ENCODE measurements at regions not wholly inside any gene's neighbourhood (a gene's known extent, or its start where the extent isn't known, plus 50 kb on each side); places are given as distances from the start of the nearest gene placed in this dataset.

- 77% methylated on average over 5 of the region's 5 CpGs for WGBS (ENCODE audit: low lambda C conversion rate, missing lambda C conversion rate)
- no peak overlapping the region for H2AFZ ChIP-seq
- H3K4me3 ChIP-seq, result no peak overlapping the region
- no peaks in the 10 kb centered on the region for H3K79me2 ChIP-seq
- no peak overlapping the region for H3K4me2 ChIP-seq
- no peak overlapping the region for H3K27ac ChIP-seq
- H4K20me1 ChIP-seq (ENCODE audit: insufficient read depth, poor library complexity, severe bottlenecking), result no peaks in the 10 kb centered on the region
- TF ChIP-seq CTCF (IDR thresholded peaks at IDR 0.05; ENCODE audit: poor library complexity), result no peak
- TF ChIP-seq EZH2phosphoT487 (IDR thresholded peaks at IDR 0.05; ENCODE audit: low read depth, severe bottlenecking, unreplicated experiment), result no peak
- no peak for TF ChIP-seq EZH2 (IDR thresholded peaks at IDR 0.05; ENCODE audit: borderline replicate concordance)
- no peak for DNase-seq (ENCODE audit: low spot score)
- no peaks in the 10 kb centered on the region for H3K27me3 ChIP-seq
- H3K4me1 ChIP-seq (ENCODE audit: insufficient read depth), result no peaks in the 10 kb centered on the region
- H3K36me3 ChIP-seq (replicated peaks; ENCODE audit: insufficient read depth, low read depth), result no peaks in the 10 kb centered on the region
- no peaks in the 10 kb centered on the region for H3K9me2 ChIP-seq (replicated peaks; ENCODE audit: insufficient read depth)
- H3K9me3 ChIP-seq (ENCODE audit: low read depth), result no peaks in the 10 kb centered on the region
Measured at GRCh38 chr15:93496888-93497287, 407.9 kb upstream of the RGMA start.

DNA sequence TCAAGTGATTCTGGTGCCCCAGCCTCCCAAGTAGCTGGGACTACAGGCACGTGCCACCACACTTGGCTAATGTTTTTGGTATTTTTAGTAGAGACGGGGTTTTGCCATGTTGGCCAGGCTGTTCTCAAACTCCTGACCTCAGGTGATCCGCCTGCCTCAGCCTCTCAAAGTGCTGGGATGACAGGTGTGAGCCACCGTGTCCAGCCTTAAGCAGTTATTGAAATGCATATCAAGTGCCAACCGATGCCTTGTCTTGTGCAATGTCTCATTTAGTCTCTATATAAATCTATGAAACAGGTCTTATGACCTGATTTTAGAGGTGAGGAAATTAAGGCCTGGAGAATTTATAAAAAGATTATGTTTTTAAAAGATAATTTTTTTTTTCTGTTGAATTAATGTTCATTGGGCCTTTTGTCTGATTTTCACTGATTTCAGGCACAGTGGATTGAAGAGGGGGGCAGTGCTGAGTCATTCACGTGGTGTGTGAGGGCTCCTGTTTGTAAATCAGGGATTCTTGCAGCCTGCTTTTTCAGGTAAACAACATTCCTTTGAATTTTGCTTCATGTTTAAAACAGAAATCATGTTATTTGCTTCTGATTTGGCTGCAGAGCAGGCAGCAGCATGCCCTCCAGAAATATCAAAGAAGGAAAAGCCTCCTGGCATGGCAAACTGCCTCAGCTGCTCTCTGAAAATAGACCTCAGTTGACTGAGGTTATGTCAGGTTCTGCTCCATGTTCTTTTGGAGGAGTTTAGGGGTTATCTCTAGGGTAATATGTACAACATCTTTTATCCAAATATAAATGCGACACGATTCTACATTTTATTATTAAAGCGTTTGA, 407.0 kb upstream of the RGMA start:
- Histone ChIP-seq H3K4me3 (no peak overlapping the region), H3K4me1 (ENCODE audit: insufficient read depth) (no peaks in the 10 kb centered on the region), H2AFZ (no peak overlapping the region), H3K9me3 (ENCODE audit: low read depth) (no peaks in the 10 kb centered on the region), H3K9me2 (replicated peaks; ENCODE audit: insufficient read depth) (no peaks in the 10 kb centered on the region), H3K79me2 (no peaks in the 10 kb centered on the region), H3K36me3 (replicated peaks; ENCODE audit: insufficient read depth, low read depth) (no peaks in the 10 kb centered on the region), H4K20me1 (ENCODE audit: insufficient read depth, poor library complexity, severe bottlenecking) (no peaks in the 10 kb centered on the region), H3K27me3 (no peaks in the 10 kb centered on the region), H3K4me2 (no peak overlapping the region), H3K27ac (no peak overlapping the region)
- WGBS (ENCODE audit: low lambda C conversion rate, missing lambda C conversion rate), result 77% methylated on average over 9 of the region's 9 CpGs
- no peak for DNase-seq (ENCODE audit: low spot score)
- TF ChIP-seq EZH2phosphoT487 (IDR thresholded peaks at IDR 0.05; ENCODE audit: low read depth, severe bottlenecking, unreplicated experiment) (no peak), EZH2 (IDR thresholded peaks at IDR 0.05; ENCODE audit: borderline replicate concordance) (no peak), CTCF (IDR thresholded peaks at IDR 0.05; ENCODE audit: poor library complexity) (no peak)

- H3K4me2 ChIP-seq, result no peak overlapping the region
- WGBS (ENCODE audit: low lambda C conversion rate, missing lambda C conversion rate), result 90% methylated on average over 4 of the region's 4 CpGs
Measured at GRCh38 chr15:93493172-93493571, 404.2 kb upstream of the RGMA start.

More at GRCh38 chr15:93493172-93493571, 404.2 kb upstream of the RGMA start:
- no peaks in the 10 kb centered on the region for H3K36me3 ChIP-seq (replicated peaks; ENCODE audit: insufficient read depth, low read depth)
- no peaks in the 10 kb centered on the region for H3K9me3 ChIP-seq (ENCODE audit: low read depth)
- DNase-seq (ENCODE audit: low spot score), result no peak
- H3K4me1 ChIP-seq (ENCODE audit: insufficient read depth), result no peaks in the 10 kb centered on the region
- TF ChIP-seq CTCF (IDR thresholded peaks at IDR 0.05; ENCODE audit: poor library complexity), result no peak
- no peak for TF ChIP-seq EZH2phosphoT487 (IDR thresholded peaks at IDR 0.05; ENCODE audit: low read depth, severe bottlenecking, unreplicated experiment)
- no peak for TF ChIP-seq EZH2 (IDR thresholded peaks at IDR 0.05; ENCODE audit: borderline replicate concordance)
- H3K27ac ChIP-seq, result no peak overlapping the region
- no peaks in the 10 kb centered on the region for H3K79me2 ChIP-seq
- H3K9me2 ChIP-seq (replicated peaks; ENCODE audit: insufficient read depth), result no peaks in the 10 kb centered on the region
- no peaks in the 10 kb centered on the region for H3K27me3 ChIP-seq
- H3K4me3 ChIP-seq, result no peak overlapping the region
- no peaks in the 10 kb centered on the region for H4K20me1 ChIP-seq (ENCODE audit: insufficient read depth, poor library complexity, severe bottlenecking)
- H2AFZ ChIP-seq, result no peak overlapping the region

Measured in hepatocyte (in vitro differentiated cells).